ENCODE measurements at regions not wholly inside any gene's neighbourhood (a gene's known extent, or its start where the extent isn't known, plus 50 kb on each side); places are given as distances from the start of the nearest gene placed in this dataset.

- TF ChIP-seq CTCF (conservative IDR thresholded peaks at IDR 0.05) (no peak), ZFX (IDR thresholded peaks at IDR 0.05) (no peak)
Observed at GRCh38 chr2:180722551-180723239, 257.7 kb upstream of the UBE2E3 start.

Data from C4-2B (cell line).